ENCODE measurements at regions not wholly inside any gene's neighbourhood (a gene's known extent, or its start where the extent isn't known, plus 50 kb on each side); places are given as distances from the start of the nearest gene placed in this dataset.

- peaks cover 0 to 17% (median 7%) of the 10 kb centered on the region in 4 donors for H3K4me1 ChIP-seq
These were observed 202.7 kb upstream of the MARCKS start for GRCh38 chr6:113654396-113654795.

GRCh38 chr6:113655761-113656160, 201.4 kb upstream of the MARCKS start:
- H3K36me3 ChIP-seq: no peaks in the 10 kb centered on the region
- no peak for TF ChIP-seq POLR2AphosphoS5 (IDR thresholded peaks at IDR 0.05)
- no peak for TF ChIP-seq EP300 (IDR thresholded peaks at IDR 0.05)
- no peak for TF ChIP-seq CTCF (IDR thresholded peaks at IDR 0.05)
- no peak for TF ChIP-seq POLR2A (IDR thresholded peaks at IDR 0.05)
- H3K27ac ChIP-seq: no peak overlapping the region
- H3K4me1 ChIP-seq: peaks cover 0 to 13% (median 4%) of the 10 kb centered on the region in 4 donors
- no peaks in the 10 kb centered on the region for H3K9me3 ChIP-seq
- no peak overlapping the region for H3K4me3 ChIP-seq
- ATAC-seq (ENCODE audit: low FRiP score in 2 of 2): no peak
- no peak for DNase-seq
- 95 to 96% methylated on average over 3 of the region's 3 CpGs for WGBS, 2 donors
- no peaks in the 10 kb centered on the region for H3K27me3 ChIP-seq

More at GRCh38 chr6:113654396-113654795, 202.7 kb upstream of the MARCKS start:
- Histone ChIP-seq H3K27me3 (no peaks in the 10 kb centered on the region), H3K4me3 (no peak overlapping the region), H3K9me3 (no peaks in the 10 kb centered on the region), H3K27ac (peak overlapping the region in 1 of 4 donors; percentile 34), H3K36me3 (no peaks in the 10 kb centered on the region)
- DNase-seq: peak in 1 of 2 donors; percentile 91
- TF ChIP-seq POLR2AphosphoS5 (IDR thresholded peaks at IDR 0.05) (peak; percentile 48 to 63), EP300 (IDR thresholded peaks at IDR 0.05) (peak in 1 of 4 donors; percentile 69), CTCF (IDR thresholded peaks at IDR 0.05) (no peak)
- ATAC-seq (ENCODE audit: low FRiP score in 2 of 2): peak; percentile 77 to 83

GRCh38 chr6:113659762-113660404, 197.3 kb upstream of the MARCKS start:
- Histone ChIP-seq H3K4me3 (no peak overlapping the region), H3K27ac (no peak overlapping the region), H3K36me3 (no peaks in the 10 kb centered on the region), H3K9me3 (no peaks in the 10 kb centered on the region), H3K4me1 (peaks cover 0 to 3% (median 0%) of the 10 kb centered on the region in 4 donors), H3K27me3 (no peaks in the 10 kb centered on the region)
- TF ChIP-seq POLR2AphosphoS5 (IDR thresholded peaks at IDR 0.05): no peak
- TF ChIP-seq EP300 (IDR thresholded peaks at IDR 0.05): no peak
- no peak for TF ChIP-seq CTCF (IDR thresholded peaks at IDR 0.05)
- TF ChIP-seq POLR2A (IDR thresholded peaks at IDR 0.05): no peak
- no peak for DNase-seq
- 90% methylated on average over 4 of the region's 4 CpGs for WGBS, 2 donors
- ATAC-seq (ENCODE audit: low FRiP score in 2 of 2): no peak

- Histone ChIP-seq H3K27me3 (no peaks in the 10 kb centered on the region), H3K36me3 (no peaks in the 10 kb centered on the region), H3K9me3 (no peaks in the 10 kb centered on the region), H3K4me3 (no peak overlapping the region), H3K27ac (no peak overlapping the region), H3K4me1 (peaks cover 0 to 3% (median 0%) of the 10 kb centered on the region in 4 donors)
- no peak for ATAC-seq (ENCODE audit: low FRiP score in 2 of 2)
- WGBS, 2 donors: 73 to 82% methylated on average over 2 of the region's 2 CpGs
- TF ChIP-seq POLR2AphosphoS5 (IDR thresholded peaks at IDR 0.05): no peak
- no peak for TF ChIP-seq POLR2A (IDR thresholded peaks at IDR 0.05)
- no peak for TF ChIP-seq EP300 (IDR thresholded peaks at IDR 0.05)
- no peak for TF ChIP-seq CTCF (IDR thresholded peaks at IDR 0.05)
- no peak for DNase-seq
These were observed 196.3 kb upstream of the MARCKS start for GRCh38 chr6:113660819-113661218.

- no peaks in the 10 kb centered on the region for H3K9me3 ChIP-seq
- TF ChIP-seq POLR2A (IDR thresholded peaks at IDR 0.05) (no peak), CTCF (IDR thresholded peaks at IDR 0.05) (no peak), POLR2AphosphoS5 (IDR thresholded peaks at IDR 0.05) (no peak), EP300 (IDR thresholded peaks at IDR 0.05) (no peak)
- no peak for ATAC-seq (ENCODE audit: low FRiP score in 2 of 2)
- 49 to 59% methylated on average over 3 of the region's 3 CpGs for WGBS, 2 donors
- no peaks in the 10 kb centered on the region for H3K27me3 ChIP-seq
- H3K36me3 ChIP-seq: no peaks in the 10 kb centered on the region
- H3K4me3 ChIP-seq: no peak overlapping the region
- H3K27ac ChIP-seq: peak overlapping the region in 2 of 4 donors; percentile 44 to 62
- no peak for DNase-seq
- peaks cover 0 to 3% (median 0%) of the 10 kb centered on the region in 4 donors for H3K4me1 ChIP-seq
These were observed 195.0 kb upstream of the MARCKS start for GRCh38 chr6:113662093-113662665.
